Neuron (in vitro differentiated cells): ENCODE measurements at regions not wholly inside any gene's neighbourhood (a gene's known extent, or its start where the extent isn't known, plus 50 kb on each side); places are given as distances from the start of the nearest gene placed in this dataset.

ENCODE experiments used
- H2AFZ ChIP-seq: one replicate; pipeline ENCODE4 v1.6.1; 2013; ENCODE audit warnings: low read depth, mild to moderate bottlenecking, inconsistent platforms, low read length, moderate library complexity
- H3K27me3 ChIP-seq: one replicate; pipeline ENCODE4 v1.6.1; 2013; ENCODE audit warnings: low read length; ENCODE audit not compliant: insufficient read depth
- H3K36me3 ChIP-seq: one replicate; pipeline ENCODE4 v1.6.1; 2013; ENCODE audit warnings: low read length; ENCODE audit not compliant: insufficient read depth
- H3K4me1 ChIP-seq: one replicate; pipeline ENCODE4 v1.6.1; 2013; ENCODE audit warnings: low read length; ENCODE audit not compliant: insufficient read depth
- H3K4me3 ChIP-seq: 2 replicates; pipeline ENCODE4 v1.5.1; 2013; ENCODE audit warnings: mild to moderate bottlenecking, low read length, moderate library complexity
- H3K9me3 ChIP-seq: one replicate; pipeline ENCODE4 v1.6.1; 2013; ENCODE audit warnings: low read length

DNA sequence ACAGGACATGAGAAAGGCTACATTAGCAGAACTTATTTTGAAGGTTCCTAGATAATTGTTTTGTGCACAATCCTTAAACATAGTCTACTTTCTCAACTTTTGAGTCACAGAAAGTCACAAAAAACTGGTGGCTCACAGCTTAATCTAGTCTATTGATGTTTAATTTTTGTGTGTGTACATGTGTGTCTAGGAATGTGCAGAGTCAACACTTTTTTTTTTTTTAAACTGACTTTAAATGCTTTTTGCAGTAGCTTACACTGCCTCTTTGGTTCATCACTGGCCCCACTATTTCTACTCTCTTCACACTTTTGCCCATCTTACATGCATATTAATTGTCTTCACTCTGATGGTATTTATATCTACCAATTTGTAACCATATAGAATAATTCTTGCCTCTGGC, 566.9 kb downstream of the BCKDHB start:
- H3K4me1 ChIP-seq, result no peaks in the 10 kb centered on the region
- no peaks in the 10 kb centered on the region for H3K36me3 ChIP-seq
- no peaks in the 10 kb centered on the region for H3K27me3 ChIP-seq
- no peak overlapping the region for H2AFZ ChIP-seq
- H3K9me3 ChIP-seq, result peaks cover 3% of the 10 kb centered on the region
- H3K4me3 ChIP-seq, result no peak overlapping the region

DNA sequence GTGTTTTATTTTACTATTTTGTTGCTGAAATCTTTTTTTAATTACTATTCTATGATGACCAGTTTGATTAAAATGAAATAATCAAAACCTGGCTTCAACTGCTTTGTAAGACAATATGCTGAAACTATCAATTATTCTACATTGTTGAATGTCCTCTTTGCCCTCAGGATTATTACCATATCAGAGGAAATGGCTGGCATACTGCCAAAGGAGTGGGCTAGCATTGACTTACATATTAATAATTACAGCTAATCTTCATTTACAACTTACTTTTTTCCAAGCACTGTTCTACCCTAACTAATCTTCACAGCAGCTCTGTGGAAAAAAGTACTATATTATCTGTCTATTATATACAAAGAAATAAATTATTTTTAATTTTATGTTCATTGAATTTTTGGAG, 560.5 kb downstream of the BCKDHB start:
- Histone ChIP-seq H3K4me3 (no peak overlapping the region), H3K4me1 (no peaks in the 10 kb centered on the region), H2AFZ (no peak overlapping the region), H3K9me3 (no peaks in the 10 kb centered on the region), H3K27me3 (no peaks in the 10 kb centered on the region), H3K36me3 (no peaks in the 10 kb centered on the region)

DNA sequence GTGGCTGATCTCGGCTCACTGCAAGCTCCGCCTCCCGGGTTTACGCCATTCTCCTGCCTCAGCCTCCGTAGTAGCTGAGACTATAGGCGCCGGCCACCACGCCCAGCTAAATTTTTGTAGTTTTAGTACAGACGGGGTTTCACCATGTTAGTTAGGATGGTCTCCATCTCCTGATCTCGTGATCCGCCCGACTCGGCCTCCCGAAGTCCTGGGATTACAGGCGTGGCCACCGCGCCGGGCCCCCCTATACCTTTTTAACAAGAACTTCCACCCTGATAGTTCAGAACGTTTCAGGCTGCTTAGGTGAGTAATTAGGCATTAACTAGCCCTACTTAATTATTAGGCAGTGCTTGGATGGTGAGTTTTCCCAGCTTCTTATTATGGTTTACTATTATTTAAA, 552.5 kb downstream of the BCKDHB start:
- H3K9me3 ChIP-seq, result no peaks in the 10 kb centered on the region
- no peaks in the 10 kb centered on the region for H3K36me3 ChIP-seq
- no peak overlapping the region for H3K4me3 ChIP-seq
- H3K4me1 ChIP-seq, result no peaks in the 10 kb centered on the region
- H2AFZ ChIP-seq, result no peak overlapping the region
- H3K27me3 ChIP-seq, result no peaks in the 10 kb centered on the region

DNA sequence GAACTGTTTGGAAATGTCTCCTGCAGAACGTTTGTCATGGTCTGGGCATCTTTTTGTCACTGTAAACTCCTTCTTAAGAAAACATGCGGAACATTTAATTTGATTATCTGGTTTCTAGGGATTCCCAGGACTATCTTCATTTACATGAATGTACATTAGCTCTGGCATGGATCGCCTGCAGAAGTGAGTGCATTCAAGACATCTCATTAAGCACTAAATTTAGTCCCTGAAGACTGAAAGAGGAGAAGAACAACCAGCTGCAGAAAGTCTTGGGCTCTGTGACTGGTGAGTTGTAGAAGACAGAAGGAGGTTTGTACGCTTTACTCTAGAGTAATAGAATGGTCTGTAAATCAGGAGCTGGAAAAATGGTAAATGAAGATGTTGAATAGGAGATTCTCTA, 540.7 kb downstream of the BCKDHB start:
- Histone ChIP-seq H2AFZ (no peak overlapping the region), H3K27me3 (no peaks in the 10 kb centered on the region), H3K4me3 (no peak overlapping the region), H3K36me3 (no peaks in the 10 kb centered on the region), H3K9me3 (no peaks in the 10 kb centered on the region), H3K4me1 (peaks cover 5% of the 10 kb centered on the region)

DNA sequence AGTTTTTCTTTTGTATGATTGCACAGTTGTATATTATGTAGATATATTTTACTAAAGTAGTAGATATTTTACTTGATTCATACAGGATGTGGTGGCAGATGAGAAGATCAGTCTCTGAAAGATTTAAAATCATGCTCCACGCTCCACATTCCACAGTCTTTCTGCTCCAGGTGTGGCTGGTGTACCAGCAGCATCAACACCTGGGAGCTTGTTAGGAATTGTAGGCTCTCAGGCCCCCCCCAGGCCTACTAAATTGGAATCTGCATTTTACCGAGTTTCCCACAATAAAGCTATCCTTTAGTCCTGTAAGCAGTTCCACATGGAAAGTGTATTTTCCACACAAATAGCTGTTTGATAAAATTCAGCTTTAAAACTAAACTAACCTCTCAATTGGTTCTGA, 537.4 kb downstream of the BCKDHB start:
- H3K36me3 ChIP-seq, result no peaks in the 10 kb centered on the region

DNA sequence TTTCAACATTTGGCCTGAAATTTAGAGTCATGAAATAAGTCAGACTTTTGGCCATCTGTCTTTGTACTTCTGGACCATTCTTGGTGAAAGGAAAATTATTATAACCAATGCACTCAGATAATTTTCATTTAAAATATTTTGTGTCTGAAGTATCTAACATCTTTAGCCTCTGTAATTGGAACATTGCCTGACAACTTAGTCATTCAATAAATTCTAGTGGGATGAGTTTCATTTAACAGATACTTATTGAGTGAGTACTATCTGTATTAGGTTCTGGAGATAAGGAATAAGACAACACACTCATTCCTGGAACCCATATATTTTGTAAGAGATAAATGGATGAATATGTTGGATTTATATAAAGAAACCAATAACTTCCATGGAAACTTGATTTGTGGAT, 536.0 kb downstream of the BCKDHB start:
- Histone ChIP-seq H3K4me3 (no peak overlapping the region), H2AFZ (no peak overlapping the region), H3K9me3 (no peaks in the 10 kb centered on the region), H3K36me3 (no peaks in the 10 kb centered on the region), H3K4me1 (peaks cover 21% of the 10 kb centered on the region), H3K27me3 (no peaks in the 10 kb centered on the region)

More for the DNA sequence above, 537.4 kb downstream of the BCKDHB start:
- peaks cover 20% of the 10 kb centered on the region for H3K4me1 ChIP-seq
- H2AFZ ChIP-seq, result no peak overlapping the region
- H3K9me3 ChIP-seq, result no peaks in the 10 kb centered on the region
- H3K27me3 ChIP-seq, result no peaks in the 10 kb centered on the region
- no peak overlapping the region for H3K4me3 ChIP-seq

DNA sequence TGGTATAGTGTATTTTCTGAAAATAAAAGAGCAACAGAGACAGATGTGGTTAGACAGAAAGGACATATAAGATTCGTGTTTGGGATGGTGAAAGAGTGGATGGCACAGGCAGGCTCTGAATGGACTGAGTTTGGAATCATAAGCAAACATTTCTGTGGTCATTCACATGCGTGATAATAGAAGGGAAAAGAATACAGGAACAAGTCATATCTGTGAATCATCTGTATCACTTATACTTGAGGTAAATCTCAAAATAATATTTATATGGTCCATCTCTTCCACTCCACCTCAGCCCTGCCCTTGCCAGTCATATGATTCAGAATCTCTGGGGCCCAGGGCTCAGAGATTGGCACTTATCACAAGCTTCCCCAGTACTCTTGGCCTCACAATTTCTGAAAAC, 535.1 kb downstream of the BCKDHB start:
- H3K4me3 ChIP-seq, result no peak overlapping the region
- H2AFZ ChIP-seq, result no peak overlapping the region
- H3K4me1 ChIP-seq, result peaks cover 16% of the 10 kb centered on the region
- H3K9me3 ChIP-seq, result no peaks in the 10 kb centered on the region
- no peaks in the 10 kb centered on the region for H3K27me3 ChIP-seq
- H3K36me3 ChIP-seq, result no peaks in the 10 kb centered on the region

DNA sequence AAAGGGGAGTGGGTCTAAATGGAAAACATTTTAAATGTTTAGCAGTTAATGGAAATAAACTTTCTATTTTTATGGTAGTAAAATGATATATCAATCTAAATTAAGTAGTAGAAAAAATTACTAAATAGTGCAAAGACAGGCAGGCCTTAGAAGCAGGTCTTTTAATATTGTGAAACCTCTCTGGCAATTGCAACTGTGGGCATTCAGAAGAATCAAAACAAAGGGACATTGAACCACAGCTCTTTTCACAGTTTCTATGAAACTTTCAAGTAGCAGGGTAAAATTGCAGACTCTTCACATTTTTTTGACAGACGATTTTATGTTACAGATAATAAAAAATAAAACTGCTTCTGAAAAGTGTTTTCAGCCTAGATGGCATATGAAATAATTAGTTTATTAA, 533.7 kb downstream of the BCKDHB start:
- Histone ChIP-seq H3K9me3 (no peaks in the 10 kb centered on the region), H3K4me1 (peaks cover 16% of the 10 kb centered on the region), H3K27me3 (no peaks in the 10 kb centered on the region)

DNA sequence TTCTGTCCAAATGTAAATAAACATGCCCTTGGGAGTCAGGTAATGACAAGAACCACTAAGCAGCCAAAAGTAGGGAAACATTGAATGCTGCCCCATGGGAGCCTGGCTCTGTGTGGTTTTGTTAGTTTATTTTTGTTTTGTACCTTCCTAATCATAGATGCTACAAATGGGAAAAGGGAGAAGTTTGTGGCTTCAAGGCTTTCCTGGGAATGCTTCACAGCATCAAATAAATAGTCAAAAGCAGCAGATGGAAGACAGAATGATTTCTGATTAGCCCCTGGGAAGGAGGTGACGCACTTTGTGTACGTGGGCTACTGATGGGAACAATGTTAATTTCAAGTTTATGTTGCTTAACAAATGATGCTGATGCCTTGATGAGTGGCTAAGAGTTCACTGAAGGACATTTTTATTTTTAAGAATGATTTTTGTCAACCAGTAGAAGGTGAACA, 532.7 kb downstream of the BCKDHB start:
- no peaks in the 10 kb centered on the region for H3K27me3 ChIP-seq
- H3K9me3 ChIP-seq, result no peaks in the 10 kb centered on the region
- peak overlapping the region; percentile 24 for H3K4me3 ChIP-seq
- H2AFZ ChIP-seq, result peak overlapping the region; percentile 41
- no peaks in the 10 kb centered on the region for H3K36me3 ChIP-seq
- H3K4me1 ChIP-seq, result peaks cover 16% of the 10 kb centered on the region

More for the DNA sequence above, 533.7 kb downstream of the BCKDHB start:
- Histone ChIP-seq H3K4me3 (no peak overlapping the region), H2AFZ (no peak overlapping the region), H3K36me3 (no peaks in the 10 kb centered on the region)

DNA sequence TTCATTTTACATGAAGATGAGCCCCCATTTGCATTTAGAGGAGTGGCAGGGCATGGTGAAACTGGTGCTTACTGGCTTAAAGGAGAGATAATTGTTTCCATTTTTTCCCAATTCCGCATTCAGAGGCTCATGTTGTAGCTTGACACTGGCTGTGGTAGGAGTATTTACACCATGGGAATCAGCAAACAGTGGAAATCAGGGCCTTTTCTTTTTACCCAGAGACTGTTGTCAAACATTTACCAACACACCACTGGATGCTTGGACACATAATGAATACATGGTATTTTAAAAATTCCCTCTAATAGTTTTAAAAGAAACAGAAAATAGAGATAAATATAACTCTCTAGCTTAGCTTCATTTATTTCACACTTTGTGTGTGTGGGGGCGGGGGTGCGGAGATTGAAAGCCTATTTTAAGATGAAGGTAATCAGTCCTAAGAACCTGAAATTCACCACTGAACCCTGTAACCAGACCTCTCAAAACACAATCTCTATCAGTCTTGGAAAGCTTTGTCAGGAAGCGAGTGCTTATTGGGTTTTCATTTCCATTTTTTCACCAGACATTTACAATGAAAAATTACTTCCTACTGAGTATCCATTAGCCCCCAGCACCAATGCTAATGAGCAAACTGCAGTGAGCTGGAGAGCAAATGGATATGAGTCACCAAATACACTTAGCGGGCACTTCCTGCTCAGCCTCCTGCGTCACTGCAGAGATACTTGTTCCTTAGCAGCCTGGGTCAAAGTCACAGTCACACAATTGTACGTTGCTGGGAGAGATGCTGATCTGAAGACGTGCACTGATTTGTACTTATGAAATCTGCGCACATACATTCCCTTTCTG, 532.0 kb downstream of the BCKDHB start:
- Histone ChIP-seq H3K36me3 (no peaks in the 10 kb centered on the region), H3K4me3 (peak overlapping the region; percentile 24), H3K9me3 (no peaks in the 10 kb centered on the region), H3K27me3 (no peaks in the 10 kb centered on the region), H2AFZ (peak overlapping the region; percentile 41), H3K4me1 (peaks cover 16% of the 10 kb centered on the region)

DNA sequence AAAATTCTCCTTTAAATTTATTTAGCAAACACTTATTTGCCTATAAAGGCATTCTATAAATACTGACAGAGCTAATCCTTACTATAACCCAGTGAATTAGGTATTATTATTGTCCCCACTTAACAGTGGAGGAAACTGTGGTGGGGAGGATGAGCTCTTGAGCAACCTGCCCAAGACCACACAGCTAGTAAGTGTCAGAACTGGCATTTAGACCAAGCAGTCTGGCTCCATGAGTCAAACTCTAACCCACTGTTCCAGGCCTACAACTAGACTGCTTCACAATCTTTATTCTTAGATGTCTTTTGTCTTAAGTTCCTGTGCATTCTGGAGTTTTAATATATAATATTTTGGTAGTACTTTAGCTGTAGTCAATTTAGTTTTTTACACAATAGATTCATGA, 530.8 kb downstream of the BCKDHB start:
- Histone ChIP-seq H3K27me3 (no peaks in the 10 kb centered on the region), H2AFZ (no peak overlapping the region), H3K4me1 (peaks cover 16% of the 10 kb centered on the region), H3K9me3 (no peaks in the 10 kb centered on the region), H3K4me3 (no peak overlapping the region), H3K36me3 (no peaks in the 10 kb centered on the region)

DNA sequence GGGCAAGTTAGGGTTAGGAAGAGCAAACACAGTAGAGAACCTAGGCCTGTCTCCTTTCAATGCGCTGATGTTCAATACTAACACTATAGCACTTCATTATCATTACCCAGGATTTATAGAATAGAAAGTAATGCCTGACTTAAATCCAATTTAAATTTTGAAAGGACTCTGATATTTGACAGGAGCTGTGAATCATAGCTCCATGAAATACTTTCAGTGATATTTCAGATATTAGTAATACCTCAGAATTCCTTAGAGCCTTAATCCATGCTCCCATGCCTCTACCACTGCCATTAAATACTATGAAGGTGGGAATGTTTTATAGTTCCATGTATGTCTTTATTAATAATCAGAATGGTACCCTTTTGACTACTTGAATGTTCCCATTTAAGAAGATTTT, 530.2 kb downstream of the BCKDHB start:
- Histone ChIP-seq H3K4me1 (peaks cover 16% of the 10 kb centered on the region), H3K36me3 (no peaks in the 10 kb centered on the region), H3K27me3 (no peaks in the 10 kb centered on the region), H3K4me3 (no peak overlapping the region), H2AFZ (no peak overlapping the region), H3K9me3 (no peaks in the 10 kb centered on the region)

DNA sequence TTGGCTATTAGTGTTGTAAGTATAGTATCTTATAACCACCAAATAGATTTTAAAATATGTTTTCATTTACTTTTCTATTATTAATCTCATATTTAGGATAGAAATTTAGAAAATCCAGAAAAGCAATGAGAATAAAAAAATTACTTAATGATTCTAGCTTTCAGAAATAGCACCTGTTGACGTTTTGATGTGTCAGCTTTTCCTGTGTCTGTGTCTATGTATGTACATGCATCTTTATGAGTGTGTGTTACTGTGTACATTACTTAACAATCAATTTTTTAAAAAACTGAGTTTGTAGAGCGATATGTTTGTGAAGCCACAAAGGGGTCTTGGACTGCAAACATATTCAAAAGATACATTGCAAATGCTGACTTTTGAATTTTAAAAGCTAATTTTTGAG, 526.9 kb downstream of the BCKDHB start:
- no peaks in the 10 kb centered on the region for H3K4me1 ChIP-seq
- no peak overlapping the region for H3K4me3 ChIP-seq
- no peaks in the 10 kb centered on the region for H3K9me3 ChIP-seq
- H3K27me3 ChIP-seq, result no peaks in the 10 kb centered on the region
- no peak overlapping the region for H2AFZ ChIP-seq
- no peaks in the 10 kb centered on the region for H3K36me3 ChIP-seq

DNA sequence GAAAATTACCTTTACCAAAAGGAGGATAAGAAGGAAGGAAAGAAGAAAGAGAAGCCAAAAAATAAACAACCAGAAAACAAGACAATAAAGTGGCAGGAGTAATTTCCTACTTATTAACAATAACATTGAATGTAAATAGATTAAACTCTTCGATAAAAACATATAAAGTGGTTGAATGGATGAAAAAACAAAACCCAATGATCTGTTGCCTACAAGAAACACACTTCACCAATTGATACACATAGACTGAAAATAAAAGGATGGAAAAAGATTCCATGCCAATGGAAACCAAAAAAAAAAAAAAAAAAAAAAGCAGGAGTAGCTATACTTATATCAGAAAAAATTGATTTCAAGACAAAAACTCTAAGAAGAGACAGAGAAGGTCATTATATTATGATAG, 518.9 kb downstream of the BCKDHB start:
- Histone ChIP-seq H2AFZ (no peak overlapping the region), H3K4me1 (no peaks in the 10 kb centered on the region), H3K4me3 (no peak overlapping the region), H3K9me3 (no peaks in the 10 kb centered on the region), H3K27me3 (no peaks in the 10 kb centered on the region), H3K36me3 (no peaks in the 10 kb centered on the region)
